ENCODE measurements at regions not wholly inside any gene's neighbourhood (a gene's known extent, or its start where the extent isn't known, plus 50 kb on each side); places are given as distances from the start of the nearest gene placed in this dataset.
A peak's percentile ranks its signal among the peaks of the same experiment; 100 is the strongest.

DNA sequence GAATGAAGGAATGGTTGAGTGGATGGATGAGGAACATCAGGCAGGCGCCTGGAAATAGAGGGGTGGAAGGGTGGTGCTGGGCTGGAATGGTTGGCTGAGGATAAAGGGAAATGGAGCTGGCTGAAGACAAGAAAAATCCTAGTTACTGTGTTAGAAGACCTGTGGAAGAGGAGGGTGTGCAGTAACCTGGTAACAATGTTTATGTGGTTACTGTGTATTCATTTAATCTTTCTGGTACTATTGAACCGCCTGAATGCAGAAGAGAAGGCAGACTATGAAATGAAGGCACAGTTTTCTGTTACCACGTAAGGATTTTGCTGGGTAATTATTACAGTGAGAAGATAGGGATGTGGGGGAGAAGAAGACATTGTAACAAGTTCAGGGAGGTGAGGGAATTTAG lies 110.3 kb upstream of the MGAT5 start:
- DNase-seq (ENCODE audit: low spot score), result no peak

DNA sequence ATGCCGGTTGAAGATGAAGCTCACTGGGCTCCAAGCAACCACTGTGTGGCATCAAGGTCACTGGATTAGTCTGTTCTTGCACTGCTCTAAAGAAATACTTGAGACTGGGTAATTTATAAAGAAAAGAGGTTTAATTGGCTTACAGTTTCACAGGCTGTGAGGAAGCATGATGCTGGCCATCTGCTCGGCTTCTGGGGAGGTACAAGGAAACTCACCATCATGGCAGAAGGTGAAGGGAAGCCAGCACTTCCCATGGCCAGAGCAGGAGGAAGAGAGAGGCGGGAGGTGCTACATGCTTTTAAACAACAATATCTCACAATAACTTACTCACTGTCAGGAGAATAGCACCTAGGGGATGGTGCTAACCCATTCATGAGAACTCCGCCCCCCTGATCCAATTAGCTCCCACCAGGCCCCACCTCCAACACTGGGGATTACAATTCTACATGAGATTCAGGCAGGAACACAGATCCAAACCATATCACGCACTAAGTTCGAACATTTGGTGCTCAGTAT lies 109.7 kb upstream of the MGAT5 start:
- DNase-seq (ENCODE audit: low spot score), result no peak

DNA sequence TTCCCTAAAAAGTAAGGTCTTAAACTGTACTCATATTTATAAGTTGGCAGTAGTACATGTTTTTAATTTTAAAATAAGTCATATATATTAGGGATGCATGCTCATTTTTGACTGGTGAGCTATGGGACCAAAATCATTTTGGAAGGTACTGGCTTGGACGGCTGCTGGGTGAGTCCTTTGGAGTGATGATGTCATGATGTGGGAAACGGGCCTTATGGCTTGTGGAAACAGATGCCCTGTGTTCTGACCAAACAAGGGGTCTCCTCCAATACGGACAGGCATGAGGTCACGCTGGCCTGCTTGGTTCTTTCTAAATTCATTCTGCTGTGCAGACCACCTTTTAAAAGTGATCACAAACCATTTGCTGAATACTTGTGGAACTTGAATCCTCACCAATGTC lies 109.2 kb upstream of the MGAT5 start:
- DNase-seq (ENCODE audit: low spot score), result no peak

DNA sequence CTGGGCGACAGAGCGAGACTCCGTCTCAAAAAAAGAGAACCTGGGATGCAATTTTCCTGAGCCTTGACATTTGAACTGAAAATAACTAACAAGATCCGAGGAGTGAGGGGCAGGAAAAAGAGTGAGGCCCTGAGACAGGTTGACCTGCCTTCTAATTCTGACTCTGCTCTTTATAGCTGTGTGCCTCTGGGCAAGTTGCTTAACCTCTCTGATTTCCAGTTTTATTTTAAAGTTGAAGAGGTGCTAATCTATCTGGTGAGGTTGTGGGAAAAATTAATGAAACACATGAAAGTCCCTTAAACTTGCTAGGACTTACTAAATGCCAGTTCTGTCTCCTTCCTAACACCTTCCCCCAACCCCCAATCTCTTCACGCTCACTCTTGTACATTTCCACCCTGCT lies 108.4 kb upstream of the MGAT5 start:
- no peak for DNase-seq (ENCODE audit: low spot score)

DNA sequence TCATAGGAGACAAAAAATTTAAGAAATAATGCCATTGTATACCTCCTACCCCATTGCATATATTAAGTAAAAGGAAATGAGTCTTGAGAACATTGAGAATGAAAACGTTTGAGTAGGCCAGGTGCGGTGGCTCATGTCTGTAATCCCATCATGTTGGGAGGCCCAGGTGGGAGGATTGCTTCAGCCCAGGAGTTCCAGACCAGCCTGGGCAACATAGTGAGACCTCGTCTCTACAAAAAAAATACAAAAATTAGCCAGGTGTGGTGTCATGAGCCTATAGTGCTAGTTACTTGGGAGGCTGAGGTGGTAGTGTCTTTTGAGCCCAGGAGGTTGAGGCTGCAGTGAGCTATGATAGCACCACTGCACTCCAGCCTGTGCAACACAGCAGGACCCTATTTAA lies 107.7 kb upstream of the MGAT5 start:
- no peak for DNase-seq (ENCODE audit: low spot score)

DNA sequence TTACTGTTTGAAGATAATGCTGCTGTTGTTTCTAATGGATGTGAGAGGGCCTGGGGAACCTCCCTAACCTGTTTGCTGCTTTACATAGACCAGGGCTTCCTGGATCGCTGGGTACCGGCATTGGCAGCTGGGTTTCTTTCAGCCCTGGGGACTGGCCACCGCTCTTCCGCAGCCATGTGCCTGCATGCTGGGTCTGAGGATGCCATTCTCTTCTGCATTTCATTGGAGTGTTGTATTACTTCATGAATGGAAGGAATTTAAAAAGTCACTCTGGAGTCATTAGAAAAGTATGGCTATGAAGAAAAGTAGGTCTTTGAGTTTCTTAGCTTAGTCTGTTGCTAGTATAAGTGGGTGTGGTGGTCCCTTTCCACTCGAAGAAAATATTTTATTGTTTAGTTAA lies 107.3 kb upstream of the MGAT5 start:
- no peak for DNase-seq (ENCODE audit: low spot score)

DNA sequence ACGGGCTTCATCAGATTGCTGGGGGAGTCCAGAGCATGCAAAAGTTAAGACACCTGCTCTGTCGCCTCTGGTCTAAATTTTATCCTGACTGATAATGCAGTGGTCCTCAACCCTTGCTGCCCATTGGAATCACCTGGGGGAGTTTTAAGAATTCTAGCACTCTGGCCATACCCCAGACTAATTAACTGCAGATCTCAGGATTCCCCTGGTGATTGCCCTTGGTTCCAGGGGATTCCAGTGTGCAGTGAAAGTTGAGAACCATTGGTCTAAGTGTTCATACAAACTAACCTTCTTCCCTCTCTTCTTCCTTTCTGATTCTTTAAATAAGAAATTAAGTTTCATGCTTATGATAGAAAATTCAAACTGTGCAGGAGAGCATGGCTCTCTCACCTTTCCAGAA lies 105.7 kb upstream of the MGAT5 start:
- no peak for DNase-seq (ENCODE audit: low spot score)

DNA sequence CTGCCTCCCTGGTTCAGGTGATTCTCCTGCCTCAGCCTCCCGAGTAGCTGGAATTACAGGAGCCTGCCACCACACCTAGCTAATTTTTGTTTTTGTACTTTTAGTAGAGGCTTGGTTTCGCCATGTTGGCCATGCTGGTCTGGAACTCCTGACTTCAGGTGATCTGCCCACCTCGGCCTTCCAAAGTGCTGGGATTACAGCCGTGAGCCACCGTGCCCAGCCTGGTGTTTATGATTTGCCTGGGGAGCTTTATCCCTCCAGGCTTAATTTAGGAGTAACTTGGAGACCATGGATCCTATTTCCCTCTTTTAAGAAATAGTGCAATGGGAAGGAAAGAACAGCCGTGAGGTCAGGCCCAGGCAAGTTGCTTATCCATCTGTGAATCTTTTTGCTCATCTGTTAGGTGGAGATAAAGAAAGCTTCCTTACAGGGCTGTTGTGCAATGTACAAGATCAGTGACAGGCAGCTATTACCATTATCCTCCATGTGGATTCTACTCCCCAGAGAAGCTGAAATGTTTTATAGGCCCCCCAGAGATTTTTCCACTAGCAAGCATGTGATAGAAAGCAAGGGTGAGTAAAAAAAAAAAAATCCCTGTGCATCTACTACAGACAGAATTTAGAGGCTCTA lies 104.9 kb upstream of the MGAT5 start:
- no peak for DNase-seq (ENCODE audit: low spot score)

DNA sequence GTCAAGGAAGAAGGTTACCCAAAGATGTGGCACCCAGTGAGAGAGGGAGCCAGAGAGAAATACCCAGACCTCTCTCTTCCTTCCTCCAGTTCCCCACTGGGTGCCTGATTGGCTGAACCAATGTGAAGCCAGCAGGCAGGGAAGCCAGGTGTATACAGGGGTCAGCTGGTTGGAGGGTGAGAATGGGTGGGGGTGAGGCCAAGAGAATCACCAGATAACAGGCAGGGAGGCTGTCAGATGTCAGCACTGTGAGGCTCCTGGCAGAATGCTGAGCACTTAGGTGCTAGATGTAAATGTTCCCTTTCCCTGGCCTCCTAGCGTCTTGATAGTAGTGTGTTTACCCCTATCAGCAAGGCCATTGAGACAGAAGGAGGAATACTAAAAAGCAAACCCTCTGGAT lies 104.0 kb upstream of the MGAT5 start:
- no peak for DNase-seq (ENCODE audit: low spot score)

DNA sequence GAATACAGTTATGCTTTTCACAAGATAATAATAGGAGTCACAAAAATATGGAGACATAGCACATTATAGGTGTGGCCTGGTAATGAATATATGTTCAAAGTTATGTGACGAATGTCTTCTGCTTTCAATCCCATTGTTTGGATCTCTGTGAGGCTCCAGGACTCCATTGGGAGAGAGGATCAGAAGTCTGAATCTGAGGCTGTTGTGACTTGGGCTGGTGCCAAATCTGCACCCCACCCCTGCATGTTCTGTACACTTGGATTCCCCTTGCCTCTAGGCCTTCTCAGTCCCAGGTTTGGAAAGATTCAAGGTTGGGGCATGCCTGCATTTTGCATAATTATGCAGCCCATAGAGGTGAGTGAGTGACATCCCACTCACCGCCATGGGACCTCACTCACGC lies 103.1 kb upstream of the MGAT5 start:
- DNase-seq (ENCODE audit: low spot score), result no peak

DNA sequence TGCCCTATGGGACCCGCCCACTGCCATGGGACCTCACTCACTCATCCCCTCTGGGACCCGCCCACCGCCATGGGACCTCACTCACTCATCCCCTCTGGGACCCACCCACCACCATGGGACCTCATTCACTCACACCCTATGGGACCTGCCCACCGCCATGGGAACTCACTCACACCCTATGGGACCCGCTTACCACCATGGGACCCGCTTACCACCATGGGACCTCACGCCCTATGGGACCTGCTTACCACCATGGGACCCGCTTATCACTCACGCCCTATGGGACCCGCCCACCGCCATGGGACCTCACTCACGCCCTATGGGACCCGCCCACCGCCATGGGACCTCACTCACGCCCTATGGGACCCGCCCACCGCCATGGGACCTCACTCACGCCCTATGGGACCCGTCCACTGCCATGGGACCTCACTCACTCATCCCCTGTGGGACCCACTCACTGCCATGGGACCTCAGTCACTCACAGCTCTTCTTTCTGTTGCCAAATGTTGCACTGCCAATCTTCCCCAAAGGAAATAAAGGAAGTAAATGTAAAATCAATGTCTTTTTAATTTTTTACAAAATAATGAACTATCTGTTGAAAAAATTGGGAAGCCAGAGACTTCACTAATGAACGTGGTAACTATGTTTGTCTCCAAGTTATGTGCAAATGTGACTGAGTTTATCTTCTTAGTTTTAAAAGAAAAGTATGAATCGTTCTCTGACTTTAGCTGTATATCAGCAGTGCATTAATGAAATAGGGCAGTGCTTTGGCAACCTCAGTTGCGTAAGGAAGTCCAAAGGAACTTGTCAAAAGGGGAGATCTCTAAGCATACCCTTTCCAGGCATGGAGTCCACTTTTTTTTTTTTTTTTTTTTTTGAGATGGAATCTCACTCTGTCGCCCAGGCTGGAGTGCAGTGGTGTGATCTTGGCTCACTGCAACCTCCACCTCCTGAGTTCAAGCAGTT lies 101.5 kb upstream of the MGAT5 start:
- DNase-seq (ENCODE audit: low spot score), result no peak

DNA sequence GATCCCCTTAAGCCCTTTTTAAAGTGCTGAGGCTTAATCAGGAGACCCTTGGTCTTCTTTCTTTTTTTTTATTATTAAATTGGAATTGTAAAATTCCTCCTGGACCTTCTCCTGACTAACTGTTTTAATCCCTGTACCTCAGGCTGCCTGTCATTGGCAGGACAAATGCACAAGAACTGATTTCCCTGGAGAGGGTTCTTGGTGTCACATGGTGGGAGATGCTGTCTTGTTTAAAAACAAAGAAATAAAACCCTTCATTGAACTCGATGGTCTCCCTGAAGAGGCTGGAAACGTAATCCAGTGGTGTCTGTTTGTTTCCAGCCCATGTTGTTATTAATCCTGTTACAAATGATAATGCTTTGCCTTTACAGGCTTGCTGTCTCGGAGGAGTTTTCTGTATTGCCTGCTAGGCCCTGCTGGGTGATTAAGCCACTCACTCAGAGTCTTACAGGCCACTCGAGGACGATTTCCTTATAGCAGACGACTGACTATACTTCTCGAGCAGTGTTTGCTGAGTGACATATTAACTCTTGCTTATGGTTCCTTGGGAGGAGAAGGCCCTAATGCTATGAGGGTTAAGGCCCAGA lies 100.5 kb upstream of the MGAT5 start:
- no peak for DNase-seq (ENCODE audit: low spot score)

DNA sequence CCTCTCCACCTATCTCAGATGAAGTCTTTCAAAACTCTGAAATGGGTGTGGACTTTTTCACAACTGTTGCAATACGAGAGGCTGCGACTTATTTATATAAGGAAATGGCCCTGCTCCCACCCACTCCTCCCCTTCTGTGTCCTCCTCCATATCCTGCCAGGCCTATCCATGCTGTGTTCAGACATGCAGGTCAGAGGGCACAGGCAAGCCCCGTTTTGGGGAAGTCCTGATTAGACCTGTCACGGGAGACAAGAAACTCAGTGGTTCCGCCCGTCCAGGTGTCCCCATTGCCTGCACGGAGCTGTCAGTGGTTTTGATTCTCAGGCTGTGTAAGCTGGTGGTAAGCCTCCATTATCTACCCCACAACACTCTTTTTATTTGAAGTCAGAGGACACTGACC lies 99.6 kb upstream of the MGAT5 start:
- DNase-seq (ENCODE audit: low spot score), result no peak

DNA sequence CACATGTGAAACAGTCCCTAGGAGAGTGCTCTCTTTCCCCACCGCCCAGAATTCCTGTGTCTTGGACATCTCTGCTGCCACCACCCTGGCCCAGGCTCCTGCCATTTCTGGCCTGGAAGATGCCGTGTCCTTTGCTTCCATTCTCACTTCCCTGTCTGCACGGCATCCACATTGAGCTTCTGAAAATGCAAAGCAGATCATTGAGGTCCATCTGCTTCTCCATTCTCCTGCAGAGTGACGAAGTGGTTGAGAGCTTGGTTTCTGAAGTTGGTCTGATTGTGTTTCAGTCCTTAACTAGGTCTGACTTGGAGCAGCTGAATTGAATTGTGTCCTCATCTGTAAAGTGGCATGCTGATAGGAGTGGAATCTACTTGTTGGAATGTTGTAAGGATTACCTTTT lies 98.7 kb upstream of the MGAT5 start:
- no peak for DNase-seq (ENCODE audit: low spot score)

DNA sequence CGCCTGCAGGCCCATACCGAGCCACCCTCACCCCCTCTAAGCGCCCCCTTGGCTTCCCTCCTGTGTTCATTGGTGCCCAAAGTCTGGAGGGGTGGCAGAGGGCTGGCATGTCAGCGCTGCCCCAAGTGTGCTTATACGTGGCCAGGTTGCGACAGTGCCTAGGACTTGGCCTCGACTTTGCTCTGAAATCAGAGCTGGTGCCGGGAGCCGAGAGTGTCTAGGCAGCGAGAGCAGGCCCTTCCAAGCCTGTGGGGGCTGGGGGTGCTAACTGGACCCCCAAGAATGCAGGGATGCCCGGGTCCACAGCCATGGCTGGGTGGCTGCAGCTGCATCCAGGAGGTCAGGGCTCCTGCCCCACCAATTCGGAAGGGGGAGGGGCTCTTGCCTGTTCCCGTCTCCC lies 95.6 kb upstream of the MGAT5 start:
- DNase-seq (ENCODE audit: low spot score), result no peak

DNA sequence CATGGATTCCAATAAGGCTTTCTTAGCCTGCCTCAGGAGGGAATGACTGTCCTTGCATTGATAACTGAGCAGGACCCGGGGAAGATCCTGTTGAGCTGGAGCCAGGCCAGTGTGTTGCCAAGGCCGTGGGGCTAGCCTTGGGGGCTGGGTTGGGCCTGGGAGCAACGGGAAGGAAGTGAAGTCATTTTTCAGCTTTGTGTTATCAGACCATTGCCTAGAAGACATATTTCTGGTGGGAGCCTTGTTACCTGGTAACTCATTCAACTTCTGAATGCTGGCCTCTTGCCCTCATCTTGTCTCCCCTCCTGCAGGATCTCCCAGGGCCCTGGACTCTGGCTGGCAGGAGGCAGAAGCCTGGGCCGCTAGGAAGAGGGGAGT lies 92.7 kb upstream of the MGAT5 start:
- DNase-seq (ENCODE audit: low spot score), result peak; percentile 86

DNA sequence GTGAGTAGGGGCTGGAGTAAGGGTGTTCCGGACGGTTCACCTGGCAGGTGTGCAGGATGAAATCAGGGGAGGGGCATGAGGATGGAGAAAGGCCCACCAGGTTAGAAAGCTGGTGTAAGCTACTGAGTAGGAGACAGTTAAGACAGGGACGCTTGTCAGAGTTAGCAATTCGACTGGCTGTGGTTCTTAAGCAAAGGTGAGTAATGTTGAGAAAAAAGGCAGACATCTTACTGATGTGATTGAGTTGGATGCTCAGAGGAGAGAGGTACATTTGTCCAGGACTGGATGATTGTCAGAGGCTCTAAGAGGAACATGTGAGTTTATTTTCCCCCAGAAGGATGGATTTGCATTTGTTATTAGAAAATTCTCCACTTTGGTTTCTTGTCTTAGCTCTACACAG lies 90.5 kb upstream of the MGAT5 start:
- DNase-seq (ENCODE audit: low spot score), result no peak

DNA sequence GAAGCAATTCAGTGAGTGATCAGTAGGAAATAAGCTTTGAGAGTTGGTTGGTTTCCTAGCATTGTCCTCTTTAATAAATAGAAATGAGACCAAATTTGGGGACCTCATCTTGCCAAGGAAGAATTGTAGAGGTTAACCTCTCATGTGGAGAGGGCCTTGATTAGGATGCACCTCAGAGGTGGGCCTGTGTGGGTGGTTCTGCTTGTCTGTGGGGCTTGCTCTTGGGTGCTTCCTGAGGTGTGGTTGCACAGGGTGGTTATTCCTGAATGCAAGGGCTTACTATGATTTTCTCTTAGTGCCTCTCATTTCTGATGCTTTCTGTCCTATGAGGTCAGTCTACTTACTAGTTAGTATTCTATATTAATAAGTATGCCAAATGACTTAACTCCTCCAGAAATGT lies 89.6 kb upstream of the MGAT5 start:
- DNase-seq (ENCODE audit: low spot score), result no peak

DNA sequence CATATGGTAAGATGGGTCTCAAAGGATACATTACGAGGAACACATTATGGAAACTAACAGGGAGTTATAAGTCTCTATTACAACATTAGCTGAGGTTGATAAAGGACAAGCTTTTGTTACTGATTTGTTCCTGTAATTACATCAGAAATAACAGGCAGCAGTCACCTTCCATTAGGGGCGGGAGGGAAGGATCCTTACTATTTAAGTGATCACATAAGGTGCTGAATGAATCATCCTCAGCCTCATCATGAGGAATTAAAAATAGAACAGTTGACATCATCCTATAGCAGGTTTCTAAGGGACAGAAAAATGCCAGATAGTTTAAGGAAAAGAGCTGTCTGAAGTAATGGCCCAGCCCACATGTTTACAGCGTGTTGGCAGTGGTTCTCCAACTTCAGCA lies 86.9 kb upstream of the MGAT5 start:
- DNase-seq (ENCODE audit: low spot score), result peak; percentile 30

DNA sequence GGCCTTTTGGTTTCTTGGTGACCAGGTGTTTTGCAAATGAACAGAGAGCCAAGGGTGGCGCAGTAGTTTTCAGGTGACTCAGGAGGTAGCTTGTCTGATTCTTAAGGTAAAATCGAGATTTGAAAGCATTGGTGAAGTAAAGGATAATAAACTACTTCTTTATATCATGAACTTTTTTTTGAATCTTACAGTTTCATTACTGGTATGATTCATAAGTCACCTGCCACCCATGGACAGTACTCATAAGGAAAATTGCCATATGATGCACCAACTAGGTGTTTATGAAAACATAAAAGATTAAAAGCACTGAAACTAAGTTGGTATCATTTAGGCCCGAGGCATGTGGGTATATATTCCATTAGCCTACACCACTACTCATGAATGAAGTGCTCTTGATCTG lies 84.1 kb upstream of the MGAT5 start:
- no peak for DNase-seq (ENCODE audit: low spot score)

DNA sequence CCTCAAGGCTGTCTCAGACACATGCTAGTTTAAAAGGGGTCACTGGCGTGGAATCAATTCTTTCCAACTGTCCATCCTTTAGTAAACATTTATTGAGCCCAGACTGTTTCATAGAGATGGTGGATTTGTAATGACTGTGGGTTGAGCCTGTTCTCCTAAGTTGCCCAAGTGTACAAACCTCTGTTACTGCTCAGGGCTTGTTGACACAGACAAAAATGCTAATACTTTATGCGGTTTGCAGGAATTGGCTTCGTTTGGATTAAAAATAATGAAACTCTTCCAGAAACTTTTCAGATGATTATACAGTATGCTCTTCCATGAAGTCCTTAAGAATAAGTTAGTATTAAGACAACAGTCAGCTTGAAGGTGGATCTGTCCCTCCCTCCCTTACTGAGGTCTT lies 83.6 kb upstream of the MGAT5 start:
- no peak for DNase-seq (ENCODE audit: low spot score)

DNA sequence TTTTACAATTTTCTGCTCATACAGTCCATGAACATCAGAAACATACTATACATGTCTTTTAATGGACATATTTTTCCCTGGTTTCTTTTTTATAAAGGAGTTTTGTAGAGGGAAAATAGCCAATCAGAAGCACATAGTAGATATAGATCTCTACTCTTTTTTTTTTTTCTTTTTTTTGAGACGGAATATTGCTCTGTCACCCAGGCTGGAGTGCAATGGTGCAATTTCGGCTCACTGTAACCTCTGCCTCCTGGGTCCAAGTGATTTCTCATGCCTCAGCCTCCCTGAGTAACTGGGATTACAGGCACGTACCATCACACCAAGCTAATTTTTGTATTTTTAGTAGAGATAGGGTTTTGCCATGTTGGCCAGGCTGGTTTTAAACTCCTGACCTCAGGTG lies 83.2 kb upstream of the MGAT5 start:
- no peak for DNase-seq (ENCODE audit: low spot score)

DNA sequence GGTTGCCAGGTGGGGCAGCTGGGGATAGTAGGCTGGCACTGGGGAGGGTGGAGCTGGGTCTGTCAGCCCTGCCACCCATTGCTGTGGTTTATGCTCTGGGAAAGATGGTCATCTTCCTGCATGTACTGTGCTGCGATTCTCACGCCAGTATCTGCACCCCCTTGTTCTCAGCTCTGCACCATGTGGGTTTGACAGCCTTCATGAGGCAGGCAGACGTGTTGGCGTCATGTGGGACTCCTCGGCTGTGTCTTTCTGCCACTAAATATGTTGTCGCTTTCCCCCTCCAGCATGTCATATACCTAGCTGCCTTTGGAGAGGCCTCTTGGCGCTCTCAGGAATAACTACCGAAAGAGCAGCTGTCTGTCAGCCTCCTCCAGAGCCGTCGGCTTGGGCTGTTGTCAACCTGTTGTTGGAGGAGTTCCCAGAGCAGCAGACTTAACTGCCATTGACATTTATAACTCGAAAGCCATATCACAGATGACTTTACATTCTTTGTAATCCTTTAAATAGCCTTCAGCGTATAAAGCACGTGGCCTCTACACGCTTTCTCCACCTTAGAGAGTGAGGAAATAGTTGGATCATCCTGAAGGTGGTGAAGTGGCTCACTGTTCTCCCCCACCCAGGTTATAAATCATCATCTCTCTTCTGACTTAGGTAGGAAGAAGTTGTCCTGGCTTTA lies 80.4 kb upstream of the MGAT5 start:
- no peak for DNase-seq (ENCODE audit: low spot score)

Data from kidney capillary endothelial cell (primary cell).